ENCODE measurements at regions not wholly inside any gene's neighbourhood (a gene's known extent, or its start where the extent isn't known, plus 50 kb on each side); places are given as distances from the start of the nearest gene placed in this dataset.

DNA sequence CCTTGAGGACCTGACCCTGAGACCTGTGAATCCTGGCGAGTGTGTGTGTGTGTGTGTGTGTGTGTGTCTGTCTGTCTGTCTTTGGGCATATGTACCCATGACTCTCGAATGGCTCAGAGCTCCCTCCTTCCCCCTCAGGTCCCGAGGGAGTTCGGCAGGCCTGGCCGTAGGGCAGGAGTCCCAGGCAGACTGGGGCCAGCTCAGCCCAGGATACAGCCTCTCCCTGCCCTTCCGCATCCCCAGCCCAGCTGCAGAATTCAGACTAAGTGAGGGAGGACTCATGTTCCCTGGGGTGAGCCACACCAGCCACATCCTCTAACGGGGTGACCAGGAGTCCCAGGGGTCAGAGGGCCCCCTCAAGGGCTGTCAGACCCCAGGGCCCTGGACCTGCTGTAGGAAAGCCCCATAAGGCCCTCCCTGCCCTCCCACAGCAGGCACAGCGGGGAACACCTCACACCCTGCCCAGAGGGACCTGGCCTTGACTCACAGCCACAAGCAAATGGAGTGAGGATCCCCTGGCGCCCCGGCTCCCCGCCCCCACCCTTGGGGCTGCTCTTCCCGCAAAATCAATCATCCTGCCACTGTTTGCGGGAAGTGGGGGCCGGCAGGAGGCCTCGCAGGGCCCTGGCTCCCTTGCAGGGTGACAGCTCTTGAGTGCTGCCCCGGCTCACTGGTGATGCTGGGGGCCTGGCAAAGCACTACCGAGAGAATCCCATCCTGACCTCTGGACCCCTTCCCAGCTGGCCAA lies 101.7 kb upstream of the CASZ1 start:
- no peak for DNase-seq

- DNase-seq, result no peak
Observed at GRCh38 chr1:10898921-10899320, 102.5 kb upstream of the CASZ1 start.

DNA sequence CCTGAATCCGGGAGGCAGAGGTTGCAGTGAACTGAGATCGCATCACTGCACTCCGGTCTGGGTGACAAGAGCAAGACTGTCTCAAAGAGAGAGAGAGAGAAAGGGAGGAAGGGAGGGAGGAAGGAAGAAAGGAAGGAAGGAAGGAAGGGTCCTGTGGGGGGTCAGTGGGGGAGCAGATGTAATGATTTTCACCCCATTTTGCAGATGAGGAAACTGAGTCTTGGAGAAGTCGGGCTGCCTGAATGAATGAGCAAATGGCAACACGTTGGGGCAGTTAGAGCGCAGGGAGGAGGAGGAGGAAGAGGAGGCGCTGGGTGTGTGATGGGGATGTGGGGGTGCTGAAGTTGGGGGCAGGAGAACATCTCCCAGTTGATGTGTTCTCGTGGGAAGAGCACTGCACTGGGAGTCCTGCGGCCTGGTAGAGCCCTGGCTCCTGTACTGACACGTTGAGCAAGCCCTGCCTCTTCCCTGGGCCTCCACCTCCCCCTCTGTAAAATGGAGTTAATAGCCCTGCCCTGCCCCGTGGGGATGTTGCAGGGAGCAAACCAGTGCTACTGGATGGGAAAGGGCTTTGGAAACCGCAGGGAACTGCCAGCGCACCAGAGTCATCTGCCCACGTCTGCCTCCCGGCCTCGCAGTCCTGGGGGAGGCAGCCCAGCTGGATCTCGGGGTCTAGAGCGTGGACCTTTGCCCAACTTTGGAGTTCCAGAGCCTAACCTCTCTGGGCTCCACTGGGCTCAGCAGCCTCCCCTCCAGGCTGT lies 103.2 kb upstream of the CASZ1 start:
- no peak for DNase-seq

DNA sequence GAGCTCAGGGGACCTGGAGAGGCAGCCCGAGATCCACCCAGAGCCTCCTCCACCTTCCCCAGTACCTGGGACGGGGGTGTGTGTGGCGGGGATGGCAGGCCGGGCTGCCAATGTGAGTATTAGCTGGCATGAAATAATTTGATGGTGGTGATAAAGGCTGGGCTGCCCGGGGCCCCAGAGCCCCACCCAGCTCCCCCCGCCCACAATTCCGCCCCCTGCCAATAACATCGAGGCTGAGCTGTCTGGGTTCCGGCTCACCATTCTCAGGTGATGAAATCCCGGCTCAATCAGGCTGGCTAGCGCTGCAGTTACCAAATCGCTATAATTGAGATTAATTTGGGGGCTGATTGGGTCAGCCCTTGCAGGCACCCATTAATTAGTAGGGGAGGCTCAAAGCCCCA lies 103.8 kb upstream of the CASZ1 start:
- no peak for DNase-seq

- DNase-seq, result no peak
Observed at GRCh38 chr1:10900691-10901090, 104.2 kb upstream of the CASZ1 start.

- no peak for DNase-seq
Observed at GRCh38 chr1:10901091-10901890, 104.8 kb upstream of the CASZ1 start.

DNA sequence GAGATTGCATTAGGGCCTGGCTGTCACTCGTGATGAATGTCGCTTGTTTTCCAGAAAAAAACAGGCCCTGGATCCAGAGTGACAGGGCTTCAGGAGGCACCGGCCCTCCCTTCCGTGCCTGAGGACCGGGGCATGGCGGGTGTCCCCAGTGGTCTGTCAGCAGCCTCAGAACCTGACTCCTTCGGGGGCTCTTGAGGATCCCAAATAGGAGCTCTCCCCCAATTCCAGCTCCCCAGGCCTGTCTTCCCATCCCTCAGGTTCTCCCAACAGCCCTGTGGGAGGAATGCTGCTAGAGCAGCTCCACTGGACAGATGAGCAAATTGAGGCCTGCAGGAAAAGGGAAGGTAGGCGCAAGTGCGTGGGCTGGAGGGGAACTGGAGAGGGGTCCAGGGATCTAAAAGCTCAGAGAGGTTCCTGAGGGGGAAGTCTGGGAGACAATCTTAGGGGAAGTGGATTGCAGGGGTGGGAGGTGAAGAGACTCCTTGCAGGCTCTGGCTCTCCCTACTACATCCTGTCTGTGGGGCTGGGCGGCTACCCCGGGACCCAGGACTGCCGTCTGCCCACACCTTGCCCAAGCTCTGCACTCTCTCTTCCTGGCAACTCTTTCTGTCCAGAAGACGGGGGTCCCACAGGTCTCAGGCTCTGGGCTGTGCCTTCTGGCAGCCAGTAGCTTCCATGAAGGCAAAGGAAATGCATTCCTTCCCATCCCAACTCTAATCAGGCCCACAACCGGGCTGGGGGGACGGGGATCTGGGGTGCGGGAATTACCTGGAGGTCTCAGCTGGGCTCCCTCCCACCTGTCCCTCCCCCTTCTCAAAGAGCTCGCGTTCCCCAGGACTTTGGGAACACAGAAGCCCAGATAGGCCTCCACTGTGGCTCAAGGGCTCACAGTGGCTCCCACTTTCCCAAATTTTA lies 105.7 kb upstream of the CASZ1 start:
- DNase-seq, result no peak

DNA sequence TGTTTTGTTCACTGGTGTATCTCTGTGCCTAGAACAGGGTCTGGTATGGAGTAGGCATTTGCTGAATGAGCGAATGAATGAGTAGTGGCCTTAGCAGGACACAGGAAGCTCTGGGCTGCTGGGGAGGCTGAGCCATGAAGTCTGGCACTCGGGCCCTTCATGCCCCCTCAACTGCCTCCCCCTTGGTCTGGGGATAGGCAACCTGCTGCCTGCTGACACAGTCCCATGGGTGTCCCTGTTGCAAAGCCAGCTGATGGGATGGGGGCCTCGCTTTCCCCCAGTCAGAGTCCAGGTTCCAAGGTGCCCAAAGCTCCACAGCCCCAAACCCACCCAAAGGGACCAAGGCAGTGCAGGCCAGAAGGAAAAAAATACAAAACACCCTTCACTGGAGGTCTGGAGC lies 107.0 kb upstream of the CASZ1 start:
- no peak for DNase-seq

- no peak for DNase-seq
Observed at GRCh38 chr1:10903821-10904220, 107.4 kb upstream of the CASZ1 start.

DNA sequence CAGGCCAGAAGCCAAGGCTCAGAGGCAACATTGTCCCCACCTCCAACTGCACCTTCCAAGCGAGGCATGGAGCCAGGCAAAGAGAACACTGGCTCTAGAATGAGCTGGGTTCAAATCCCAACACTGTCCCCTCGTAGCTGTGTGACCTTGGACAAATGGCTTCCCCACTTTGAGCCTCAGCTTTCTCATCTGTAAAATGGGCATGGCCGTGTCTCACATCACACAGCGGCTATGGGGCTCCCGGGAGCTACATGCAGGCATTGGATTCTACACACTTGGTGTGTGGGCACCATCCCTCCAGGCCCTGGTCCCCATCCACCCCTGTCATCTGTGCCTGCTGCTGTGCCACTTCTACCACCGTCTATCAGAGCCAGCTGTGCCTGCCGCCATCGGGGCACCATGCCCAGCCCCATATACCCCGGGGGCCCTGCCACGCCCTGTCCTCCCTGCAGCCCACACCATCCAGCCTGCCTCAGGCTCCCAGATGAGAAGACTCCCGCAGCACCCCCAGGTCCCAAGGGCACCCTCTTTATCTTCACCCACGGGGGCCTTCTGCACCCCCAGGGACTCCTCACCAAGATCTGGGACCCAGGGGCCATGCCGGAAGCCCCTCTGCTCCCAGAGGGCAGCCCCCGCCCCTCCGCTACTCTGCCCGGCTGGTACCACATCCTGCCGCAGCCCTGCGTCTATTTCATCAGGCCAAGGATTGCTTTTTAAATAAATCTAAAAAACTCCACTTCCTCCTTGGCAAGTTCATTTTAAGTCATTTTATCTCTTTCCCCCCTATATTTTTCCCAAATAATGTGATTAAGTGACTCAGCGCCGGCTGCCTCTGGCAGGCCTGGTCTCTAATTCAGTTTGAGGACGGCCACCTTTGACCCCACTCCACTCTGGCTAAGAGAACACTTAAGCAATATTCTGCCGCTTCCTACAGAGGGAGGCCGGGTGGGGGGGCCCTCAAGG lies 107.8 kb upstream of the TARDBP start:
- DNase-seq, result peak; percentile 44

- no peak for DNase-seq
Observed at GRCh38 chr1:10905841-10906655, 106.4 kb upstream of the TARDBP start.

- DNase-seq, result no peak
Observed at GRCh38 chr1:10906866-10907519, 105.5 kb upstream of the TARDBP start.

DNA sequence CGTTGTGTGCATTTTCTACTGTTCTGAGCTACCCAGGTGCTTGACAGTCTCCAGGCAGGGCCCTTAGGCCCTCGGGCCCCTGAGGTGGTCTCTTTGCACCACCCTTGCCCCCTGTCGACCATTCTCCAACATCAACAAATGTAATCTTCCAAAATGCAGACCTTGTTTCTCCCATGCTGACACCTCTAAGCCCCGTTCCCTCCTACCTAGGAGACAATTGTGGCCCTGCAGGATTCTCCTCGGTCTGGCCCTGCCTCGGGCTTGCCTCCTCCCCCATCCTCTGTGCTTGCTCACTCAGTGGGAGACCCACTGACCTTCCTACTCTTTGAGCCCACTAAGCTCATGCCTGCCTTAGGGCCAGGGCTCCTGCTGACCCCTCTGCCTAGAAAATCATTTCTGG lies 104.2 kb upstream of the TARDBP start:
- no peak for DNase-seq

DNA sequence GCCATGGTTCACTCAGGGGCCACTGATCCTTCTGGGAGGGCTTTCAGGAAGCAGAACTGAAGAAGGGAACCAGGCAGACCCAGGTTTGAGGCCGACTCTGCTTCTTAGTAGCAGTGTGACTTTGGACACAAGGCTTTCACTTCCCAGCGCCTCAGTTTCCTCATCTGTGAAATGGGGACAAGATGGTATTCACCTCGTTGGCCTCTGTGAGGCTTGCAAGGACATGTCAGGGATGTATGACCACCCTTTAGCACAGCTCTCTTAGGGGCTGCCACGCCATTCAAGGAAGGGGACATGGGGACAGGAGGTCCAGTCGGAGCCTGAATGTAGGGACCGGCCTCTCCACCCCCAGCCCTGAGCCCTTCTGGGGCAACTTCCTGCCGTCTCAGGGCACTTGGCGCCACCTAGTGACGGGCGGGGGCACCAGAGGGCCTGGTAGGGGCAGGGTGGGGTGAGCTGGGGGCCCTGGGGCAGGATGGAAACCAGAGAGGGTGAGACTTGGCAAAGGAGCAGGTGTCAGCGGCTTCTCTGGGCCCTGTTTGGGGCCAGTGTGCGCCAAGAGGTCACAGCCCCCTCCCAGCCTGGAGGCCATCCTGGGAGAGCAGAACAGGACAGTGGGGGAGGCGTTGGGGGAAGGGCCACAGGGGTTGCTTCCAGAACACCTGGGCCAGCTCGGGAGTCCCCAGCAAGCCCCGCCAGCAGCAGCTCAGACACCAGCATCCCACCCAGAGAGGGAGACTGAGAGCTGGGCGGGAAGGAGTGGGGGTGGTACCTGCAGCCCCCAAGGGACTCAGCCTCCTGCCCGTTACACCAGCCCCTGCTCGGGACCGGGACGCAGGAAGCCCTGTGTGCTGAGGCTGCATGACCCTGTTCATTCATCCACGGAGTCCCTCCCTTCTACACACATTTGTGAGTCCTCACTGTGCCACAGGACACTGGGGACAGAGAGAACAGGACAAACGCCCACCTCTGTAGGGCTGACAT lies 102.5 kb upstream of the TARDBP start:
- DNase-seq, result peak; percentile 58

DNA sequence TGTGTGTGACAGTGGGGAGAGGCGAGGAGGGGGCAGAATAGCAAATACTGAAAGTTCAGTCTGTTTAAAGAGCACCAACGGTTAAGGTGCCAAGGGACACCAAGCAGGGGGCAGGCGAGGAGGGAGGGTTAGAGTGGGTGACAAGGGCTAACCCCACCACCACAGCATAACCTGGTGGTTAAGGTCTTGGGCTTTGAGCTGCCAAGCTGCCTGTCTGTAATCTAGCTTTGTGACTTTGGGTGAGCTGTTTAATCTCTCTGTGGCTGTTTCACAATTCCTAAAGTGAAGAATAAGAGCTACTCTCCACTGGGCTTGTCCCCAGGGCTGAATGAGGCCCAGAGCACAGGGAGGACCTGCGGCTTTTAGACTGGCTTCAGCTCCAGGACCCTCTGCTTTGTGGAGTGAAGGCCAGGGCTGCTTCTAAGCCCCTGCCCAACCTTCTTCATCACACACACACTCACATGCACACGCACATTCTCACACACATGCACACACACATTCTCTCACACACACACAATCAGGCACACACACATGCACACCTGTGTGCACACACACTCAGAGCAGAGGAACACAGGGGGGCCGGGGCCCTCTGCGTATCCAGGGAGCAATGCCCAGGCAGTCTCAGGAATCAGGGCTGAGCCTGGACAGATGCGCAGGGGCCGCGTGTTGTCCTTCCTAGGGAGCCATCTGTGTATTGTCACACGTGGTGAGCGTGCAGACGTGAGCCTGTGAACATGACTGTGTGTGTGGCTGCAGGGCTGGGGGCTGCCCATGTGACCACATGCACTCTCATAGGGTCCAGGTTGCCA lies 101.6 kb upstream of the TARDBP start:
- DNase-seq, result no peak

DNA sequence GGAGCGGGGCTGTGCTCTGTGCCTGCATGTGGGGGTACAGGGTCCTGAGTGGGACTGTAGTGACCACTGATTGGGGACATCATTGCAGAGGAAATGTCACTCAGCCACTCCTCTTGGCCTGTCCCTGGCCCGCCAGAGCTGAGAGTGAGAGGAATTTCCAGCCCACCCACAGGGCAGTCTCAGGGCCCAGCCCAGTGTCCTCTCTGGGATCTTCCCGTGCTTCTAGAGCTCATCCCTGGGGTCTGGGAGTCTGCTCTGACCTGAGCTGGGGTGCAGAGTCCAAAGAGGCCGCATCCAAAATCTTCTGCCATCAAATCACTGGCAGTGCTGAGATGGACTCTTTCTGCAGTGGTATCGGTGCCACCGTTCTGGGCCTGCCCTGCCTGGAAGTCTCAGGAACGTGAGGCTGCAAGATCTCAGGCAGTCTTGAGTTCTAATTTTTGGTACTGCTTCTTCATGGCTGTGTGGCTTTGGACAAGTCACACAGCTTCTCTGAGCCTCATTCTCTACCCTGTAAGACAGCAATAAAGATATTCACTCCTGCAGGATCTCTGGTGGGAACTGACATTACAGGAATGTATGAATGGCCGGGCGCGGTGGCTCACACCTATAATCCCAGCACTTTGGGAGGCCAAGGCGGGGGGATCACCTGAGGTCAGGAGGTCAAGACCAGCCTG lies 100.8 kb upstream of the TARDBP start:
- DNase-seq, result no peak

DNA sequence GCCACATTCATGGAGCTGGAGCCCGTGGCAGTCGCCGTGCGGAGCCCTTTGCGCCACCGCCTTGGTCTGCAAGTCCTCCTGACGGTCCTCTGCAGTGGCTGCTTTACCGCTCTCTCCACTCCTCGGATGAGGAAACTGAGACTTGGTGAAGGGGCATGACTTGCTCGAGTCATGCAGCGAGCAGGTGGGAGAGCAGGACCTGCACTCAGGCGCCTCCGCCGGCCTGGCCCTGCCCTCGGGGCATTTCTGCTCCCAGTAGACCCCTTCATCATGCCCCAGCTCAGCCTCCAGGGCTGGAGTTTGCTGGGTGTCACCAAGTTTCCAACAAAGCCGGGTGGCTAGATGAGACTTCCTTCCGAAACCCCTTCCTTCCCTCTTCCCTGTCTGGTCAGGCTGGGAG lies 100.0 kb upstream of the TARDBP start:
- DNase-seq, result no peak
